ENCODE measurements at regions not wholly inside any gene's neighbourhood (a gene's known extent, or its start where the extent isn't known, plus 50 kb on each side); places are given as distances from the start of the nearest gene placed in this dataset.

DNA sequence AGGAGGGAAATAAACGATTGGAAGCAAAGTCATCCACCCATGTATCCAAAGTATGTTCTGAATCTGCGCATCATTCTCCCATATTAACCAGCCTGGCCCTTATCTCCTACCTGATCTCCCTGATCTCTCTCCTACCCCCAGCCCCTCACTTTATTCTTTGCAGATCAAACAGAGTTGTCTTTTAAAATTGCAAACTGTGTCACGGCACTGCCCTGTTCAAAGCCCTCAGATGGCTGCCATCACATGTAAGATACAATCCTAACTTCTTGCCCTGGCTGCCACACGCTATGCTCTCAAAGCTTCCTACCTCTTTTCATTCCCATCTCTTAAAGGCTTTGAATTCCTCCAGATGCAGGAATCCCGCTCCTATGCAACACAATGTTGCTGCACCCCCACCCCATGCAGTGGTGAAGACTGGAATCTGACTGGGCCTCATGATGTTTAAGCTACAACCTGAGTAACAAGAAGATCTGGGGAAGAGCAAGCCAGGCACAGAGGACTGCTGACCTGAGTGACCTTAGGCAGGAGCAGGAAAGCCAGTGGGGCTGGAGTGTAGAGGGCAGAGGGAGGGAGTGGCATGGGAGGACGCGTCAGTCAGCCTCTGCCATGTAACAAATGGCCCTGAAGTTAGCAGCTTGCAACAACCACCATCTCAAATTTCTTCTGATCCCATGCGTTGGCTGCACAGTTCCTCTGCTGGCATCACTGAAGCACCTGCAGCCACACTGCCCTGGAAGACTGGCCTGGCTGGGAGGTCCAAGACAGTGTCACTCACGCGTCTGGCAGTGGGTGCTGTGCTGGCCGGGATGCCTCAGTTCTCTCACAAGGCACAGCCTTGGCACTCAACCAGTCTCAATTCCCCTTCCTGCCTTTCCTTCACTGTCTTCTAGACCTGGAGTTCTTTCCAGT is 382.8 kb downstream of the BCL11B start:
- no peak for DNase-seq

DNA sequence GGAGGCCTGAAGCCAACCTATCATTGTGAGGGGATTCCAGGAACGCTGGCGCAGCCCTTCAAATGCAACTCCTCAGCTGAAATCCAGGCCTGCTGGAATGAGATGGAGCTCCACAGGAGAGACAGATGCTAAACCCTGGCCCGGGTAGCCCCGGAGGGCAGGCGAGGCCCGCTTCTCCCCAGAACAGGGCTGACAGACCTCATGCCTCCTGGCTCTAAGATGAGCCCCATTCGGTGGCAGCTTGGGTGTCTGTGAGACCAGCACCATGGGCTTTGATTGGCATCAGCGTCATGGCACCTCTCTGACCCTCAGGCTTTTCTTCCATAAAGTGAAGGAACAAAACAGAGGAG is 382.2 kb downstream of the BCL11B start:
- no peak for DNase-seq

DNA sequence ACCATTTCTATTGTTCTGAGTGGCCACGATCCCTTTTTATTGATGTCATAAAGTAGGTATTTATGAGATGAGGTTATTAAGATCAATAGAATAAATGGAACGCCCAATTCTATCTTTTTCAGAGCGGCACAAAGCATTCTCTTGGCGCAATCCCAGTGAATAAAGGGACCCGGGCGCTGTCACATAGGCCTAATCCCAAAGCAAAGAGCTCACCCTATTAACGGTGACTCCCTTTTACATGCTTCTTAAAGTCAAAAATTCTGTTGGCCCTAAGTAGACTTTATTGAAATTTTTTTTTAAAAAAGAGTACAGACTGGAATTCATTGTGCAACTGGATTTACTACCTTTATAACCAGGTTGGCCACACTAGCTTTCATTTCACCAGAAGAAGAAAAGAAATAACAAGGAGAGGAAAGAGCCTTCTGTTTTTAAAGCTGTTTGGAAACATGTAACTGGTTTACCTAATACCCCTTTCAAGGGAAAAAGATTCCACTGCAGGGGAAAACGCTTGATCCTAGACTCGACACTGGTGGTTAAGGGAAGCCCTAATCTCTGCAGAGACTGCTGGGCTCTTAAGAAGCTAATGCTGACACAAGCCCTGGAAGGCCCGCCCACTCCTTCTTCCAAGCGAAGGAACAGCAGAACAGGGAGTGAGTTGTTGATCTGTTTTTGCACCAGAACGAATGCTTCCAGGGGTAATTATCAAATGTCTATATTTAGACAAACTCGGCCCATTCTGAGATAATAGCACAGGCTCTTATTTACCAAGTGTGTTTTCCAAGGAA is 381.2 kb downstream of the BCL11B start:
- DNase-seq, result no peak

DNA sequence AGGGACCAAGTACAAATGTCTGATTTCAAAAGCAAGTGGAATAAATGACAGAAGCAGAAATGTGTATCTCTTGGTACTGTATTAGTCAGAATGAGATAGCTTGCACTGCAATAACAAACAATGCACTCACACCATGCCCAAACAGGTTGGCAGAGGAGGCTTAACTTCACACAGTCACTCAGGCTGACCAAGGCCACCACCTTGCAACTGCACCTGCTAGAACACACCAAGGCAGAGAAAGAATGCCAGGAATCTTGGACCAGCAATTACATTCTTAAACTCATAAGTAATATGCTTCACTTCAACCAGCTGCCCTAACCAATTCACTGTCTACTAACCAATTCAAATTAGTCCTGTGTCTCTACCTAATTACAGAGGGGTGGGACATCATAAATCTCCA is 378.3 kb downstream of the BCL11B start:
- DNase-seq, result no peak

DNA sequence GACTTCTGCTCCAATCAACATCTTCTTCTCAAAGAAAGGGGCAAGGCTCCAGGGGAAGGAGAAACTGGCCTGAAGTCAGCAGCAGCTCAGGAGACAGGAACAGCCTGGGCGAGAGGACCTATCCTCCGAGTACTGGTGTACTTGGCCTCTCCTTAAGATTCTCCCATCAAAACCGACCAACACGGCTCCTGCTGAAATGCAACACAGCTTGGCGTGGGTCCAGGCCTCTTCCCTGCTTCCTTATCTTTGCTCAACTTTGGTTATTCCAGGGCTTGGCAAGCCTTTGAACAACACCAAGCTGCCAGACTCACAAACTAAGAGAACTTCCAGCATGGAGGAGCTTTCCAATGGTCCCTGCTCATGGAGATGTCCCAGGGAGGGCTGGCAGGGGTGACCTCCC is 377.4 kb downstream of the BCL11B start:
- DNase-seq, result no peak

DNA sequence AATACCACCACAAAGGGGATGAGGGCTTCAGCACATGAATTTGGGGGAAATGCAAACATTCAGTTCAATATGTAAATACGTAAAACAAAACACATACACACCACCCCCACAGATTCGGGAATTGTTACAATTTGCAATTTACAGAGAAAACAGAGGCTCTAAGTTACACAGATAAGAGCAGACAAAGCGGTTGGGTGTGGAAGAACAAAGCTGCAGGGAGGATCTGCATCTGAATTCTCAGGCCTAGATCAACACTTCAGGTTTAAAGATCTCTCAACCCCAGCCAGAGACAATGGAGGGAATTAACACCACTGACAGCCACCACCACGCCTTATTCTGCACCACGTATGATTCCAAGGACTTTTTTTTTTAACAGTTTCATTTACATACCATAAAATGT is 375.5 kb downstream of the BCL11B start:
- no peak for DNase-seq

DNA sequence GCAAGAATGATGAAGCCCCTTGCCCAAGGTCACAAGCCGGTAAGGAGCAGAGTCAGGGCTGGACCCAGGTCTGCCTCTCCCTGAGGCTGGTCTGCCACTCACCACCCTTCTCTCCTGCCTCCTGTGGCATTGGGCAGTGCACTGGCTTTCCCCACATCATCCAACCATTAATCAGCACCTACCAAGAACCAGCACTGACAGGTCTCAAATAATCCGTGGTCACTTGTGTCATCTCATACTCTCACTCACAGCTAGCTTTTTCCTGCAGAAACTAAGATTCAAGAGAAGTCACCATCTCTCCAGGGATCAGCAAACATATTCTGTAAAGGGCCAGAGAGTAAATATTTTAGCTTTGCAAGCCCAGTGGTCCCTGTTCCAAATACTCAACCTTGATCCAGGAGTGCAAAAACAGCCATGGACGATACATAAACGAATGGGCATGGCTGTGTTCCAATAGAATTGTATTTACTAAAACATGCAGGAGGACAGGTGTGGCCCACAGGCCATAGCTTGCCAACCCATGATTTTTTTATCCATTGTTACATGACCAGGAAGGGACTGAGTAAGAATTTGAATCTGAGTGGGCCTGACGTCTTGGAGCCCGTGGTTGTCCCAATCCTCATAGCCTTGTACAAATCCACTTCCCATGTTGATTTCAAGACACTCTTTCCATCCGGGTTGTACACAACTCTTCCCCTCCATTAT is 374.2 kb downstream of the BCL11B start:
- no peak for DNase-seq

DNA sequence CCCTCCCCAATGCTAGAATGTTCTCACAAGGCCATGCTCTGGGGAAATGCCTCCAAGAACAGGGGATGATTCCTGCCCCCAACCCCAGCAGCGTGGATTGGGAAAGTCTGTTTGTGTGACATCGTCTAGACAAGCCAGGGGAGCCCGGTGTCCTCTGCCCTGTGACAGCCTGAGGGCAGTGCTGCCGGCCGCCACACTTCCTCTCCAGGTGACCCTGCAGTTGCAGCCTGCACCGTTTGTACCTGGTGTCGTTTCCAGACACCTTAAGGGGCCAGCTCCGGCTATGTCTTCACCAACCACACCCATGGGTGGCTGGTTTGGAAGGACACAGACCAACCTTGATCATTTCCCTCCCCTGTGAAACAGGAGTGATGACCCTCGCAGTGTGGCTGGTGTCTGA is 372.6 kb downstream of the BCL11B start:
- DNase-seq, result no peak

DNA sequence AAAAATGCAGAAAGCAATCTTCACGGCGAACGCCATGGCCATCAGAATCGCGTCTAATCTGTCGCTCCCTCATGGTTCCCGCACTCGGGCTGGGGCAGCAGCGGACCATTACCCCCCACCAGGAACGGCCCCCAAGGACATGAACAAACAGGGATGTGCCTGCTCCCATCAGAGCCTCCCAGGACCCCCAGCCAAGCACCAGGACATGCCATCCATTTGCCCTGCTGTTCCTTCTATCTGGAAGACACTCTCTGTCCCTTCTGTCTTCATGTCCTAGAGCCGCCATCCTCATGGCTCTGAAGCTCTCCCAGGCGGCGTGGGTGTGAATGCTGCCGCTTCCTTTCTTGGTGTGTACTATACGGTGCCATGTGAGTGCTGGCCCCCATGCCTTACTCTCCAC is 371.8 kb downstream of the BCL11B start:
- DNase-seq, result no peak

DNA sequence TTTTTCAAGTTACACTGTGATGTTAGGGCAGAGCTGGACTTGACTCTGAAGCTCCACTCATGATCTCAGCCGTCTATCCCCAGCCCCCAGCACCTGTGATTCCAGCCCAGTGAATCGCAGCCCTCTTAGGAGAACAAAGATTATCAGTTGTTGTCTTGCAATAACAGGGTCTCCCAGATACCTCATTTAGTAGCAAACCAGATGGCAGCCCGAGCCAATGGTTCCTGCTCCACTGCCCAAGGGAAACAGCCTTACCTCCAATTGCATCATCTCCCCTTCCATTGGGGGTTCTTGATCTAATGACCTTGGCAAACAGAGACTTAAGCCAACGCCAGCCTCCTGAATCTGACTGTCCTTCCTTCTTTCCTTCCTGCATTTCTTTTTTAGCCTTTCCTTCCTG is 371.2 kb downstream of the BCL11B start:
- no peak for DNase-seq

DNA sequence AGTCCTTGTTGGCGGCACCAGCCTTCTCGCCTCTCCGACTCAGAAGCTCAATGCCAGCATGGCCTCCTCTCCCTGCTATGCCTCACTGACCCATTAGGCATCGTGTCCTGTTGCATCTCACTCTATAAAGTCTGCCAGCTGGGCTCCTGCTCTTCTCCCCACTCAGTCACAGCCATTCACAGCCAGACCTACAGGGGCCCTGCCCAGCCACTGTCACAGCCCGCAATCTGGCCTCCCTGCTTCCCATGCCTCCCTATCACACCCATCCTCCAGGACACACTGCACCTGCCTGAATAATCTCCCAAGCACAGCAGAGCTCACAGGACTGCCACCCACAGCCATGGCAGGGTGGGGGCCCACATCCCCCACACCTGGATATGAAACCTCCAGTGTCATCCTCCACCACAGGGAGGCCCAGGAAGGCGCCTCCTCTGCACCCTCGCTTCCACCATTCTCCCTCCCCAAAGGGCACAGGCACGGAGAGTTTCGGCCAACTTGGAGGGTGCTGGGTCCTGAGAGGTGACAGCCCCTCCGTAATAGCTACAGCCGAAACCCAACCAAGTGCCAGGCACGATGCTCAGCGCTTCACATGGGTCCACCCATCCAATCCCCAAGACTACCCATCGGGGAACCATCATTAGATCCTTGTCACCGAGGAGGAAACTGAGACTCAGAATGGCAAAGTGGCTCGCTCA is 370.3 kb downstream of the BCL11B start:
- DNase-seq, result no peak

DNA sequence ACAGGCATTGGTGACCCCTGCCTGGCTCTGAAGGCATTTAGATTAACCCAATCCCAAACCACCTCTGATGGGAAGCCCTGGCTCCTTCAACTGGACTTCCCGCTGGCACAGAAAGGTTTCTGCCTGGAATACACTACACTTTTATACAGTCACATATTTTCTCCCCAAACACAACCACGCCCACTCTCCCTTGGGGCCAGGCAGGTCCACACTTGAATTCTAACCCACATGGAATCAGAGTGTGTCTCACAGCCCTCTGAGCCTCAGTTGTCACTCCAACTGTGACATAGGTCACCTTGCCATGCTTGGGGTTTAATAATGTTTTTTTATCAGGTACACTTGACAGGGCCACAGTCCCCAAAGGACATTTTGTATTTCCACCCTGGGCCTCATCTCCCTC is 368.6 kb downstream of the BCL11B start:
- DNase-seq, result no peak

DNA sequence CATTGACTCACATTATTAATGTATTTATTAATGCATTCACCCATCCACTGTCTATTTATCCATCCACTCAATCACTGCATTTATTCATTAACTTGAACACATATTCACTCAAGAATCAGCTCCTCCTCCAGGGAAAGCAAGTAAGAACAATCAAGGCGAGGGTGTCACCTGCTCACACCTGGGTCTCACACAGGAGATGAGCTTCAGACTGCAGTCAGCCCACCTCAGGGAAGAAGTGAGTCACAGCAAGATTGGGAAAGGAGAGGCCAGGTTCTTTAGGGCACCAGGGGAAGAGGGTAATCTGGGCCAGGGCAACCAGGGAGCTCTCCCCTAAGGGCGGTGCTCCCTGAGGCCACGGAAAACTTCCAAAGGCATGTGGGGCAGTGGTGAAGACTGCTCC is 367.3 kb downstream of the BCL11B start:
- no peak for DNase-seq

DNA sequence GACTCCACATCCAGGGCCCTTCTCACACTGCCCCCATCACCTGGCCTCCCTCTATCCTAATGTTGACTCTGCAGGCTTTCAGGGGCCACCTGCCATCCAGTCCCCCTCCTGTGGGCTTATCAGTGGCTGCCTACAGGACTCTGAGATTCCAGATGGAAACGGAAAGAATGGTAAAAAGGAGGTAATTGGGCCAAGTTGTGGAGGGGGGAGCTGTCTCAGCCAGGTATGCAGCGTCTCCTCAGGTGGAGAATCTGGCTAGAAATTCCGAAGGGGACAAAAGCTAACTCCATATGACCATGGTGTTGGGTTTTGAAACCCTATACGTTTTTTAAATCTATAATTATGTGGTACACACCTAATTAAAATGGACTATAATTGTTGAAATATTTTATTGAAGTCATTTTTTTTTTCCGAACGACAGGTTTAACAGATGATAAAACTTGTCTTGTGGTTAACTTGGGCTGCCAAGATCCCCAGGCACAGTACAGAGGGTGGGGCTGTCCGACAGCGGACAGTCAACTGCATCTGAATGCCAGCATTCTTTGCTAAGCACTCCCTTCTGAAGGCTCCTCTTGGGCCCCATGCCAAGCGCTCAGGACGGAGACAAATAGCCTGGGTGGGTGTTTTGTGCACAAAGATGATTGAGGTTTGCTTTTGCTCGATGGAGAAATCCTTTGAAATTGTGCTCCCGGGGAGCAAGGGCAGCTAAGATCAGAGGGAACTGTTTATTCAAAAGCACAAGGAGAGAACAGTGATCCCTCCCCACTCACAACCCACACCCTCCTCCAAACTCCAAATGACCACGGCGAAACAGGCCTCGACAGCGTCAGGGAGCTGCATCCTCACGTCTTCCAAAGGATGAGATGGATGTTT is 365.6 kb downstream of the BCL11B start:
- DNase-seq, result no peak

DNA sequence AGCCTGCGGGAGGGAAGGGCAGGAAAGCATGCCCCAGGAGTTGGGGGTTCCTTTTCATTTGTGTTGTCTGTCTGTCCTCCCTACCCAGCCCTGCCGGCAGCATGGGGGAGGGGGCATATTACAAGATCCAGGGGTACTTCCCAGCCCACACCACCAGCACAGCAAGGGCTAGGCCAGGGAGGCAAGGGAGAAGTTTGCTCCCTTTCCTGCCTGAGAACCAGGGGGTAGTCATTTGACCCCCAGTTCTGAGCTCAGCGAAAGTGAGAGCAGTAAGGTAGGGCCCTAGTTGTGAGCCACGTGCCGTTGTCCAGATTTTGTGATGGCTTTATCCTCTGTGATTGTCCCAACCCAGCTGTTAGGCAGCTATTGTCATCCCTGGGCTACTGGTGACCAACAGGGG is 364.7 kb downstream of the BCL11B start:
- DNase-seq, result no peak

DNA sequence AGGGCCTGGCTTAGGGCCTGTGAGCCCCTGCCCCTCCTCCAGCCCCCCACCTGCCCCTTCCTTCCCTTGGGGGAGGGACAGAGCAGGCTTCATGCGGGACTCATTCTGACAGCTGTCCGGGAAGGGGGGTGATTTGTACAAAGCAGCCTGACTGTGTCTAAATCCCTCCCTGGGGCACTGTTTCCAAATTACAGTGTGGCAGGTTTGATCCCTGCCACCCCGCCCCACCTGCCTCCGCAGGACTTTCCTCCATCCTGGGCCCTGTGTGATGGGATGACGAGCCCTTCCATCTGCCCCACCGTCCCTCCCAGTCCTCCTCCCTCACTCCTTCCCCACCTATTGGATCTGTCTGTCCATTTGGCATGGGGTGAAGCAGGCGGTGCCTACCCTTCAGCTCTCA is 363.9 kb downstream of the BCL11B start:
- DNase-seq, result no peak

DNA sequence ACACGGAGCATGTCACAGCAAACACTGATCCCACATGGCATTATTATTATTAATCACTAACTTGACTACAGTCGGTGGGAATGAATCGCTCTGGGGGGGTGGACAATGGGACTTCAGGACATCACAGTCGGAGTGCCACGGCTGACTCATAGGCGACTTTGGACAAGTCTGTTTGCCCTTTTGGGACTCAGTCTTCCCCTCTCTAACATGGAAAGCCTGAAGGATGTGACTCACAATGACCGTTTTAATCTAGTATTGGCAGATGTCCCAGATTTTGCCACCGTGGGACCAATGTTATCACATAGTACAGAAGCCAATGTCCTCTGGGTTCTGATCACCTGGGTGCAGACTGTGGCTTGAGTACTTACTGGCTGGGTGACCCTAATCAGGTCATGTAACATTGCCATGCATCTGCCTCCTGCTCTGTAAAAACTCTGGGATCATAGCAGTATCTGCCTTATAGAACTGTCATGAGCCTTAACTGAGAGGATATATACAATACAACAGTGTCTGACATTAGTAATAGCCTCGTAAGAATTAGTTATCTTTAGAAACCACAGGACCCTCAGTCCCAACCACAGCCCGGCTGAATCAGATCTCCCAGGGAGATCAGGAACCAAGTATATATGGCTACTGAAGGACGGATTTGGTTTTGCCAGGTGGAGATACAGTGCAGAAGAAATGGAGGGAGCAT is 362.6 kb downstream of the BCL11B start:
- no peak for DNase-seq

DNA sequence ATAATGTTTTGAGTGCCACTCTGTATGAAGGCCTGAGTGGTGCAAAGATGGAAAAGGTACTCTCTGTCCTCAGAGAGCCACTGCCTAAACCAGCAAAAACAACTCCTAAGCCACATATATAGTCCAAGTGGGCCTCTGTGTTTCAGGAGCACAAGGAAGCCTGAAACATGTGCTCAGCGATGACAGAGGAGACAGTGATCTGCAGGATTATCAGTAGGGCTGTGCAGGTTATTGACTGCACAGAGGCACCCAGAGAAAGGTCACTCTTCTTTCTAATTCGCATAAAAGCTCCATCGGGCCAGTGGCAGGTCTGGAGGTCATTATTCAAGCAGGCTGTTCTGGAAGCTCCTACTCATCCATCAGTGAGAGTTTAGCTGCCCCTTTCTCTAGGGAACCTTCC is 361.9 kb downstream of the BCL11B start:
- DNase-seq, result no peak

DNA sequence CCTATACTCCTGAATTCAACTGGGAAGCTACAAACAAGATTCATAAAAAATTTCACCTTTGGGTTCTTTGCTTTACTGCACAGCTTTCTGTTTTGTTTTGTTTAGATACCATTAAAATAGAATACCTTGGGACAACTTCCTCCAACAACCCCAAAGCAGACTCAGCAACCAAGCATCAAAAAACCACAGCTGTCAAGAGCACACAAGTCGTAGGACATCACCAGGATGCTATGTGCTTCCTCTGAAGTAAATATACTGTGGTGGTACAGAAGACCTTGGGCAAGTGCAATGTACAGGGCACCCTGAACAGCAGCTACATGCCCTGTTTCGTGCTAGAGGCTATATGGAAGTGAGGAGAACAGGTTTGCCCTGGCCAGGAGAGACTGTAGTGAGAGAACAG is 359.3 kb downstream of the BCL11B start:
- no peak for DNase-seq

DNA sequence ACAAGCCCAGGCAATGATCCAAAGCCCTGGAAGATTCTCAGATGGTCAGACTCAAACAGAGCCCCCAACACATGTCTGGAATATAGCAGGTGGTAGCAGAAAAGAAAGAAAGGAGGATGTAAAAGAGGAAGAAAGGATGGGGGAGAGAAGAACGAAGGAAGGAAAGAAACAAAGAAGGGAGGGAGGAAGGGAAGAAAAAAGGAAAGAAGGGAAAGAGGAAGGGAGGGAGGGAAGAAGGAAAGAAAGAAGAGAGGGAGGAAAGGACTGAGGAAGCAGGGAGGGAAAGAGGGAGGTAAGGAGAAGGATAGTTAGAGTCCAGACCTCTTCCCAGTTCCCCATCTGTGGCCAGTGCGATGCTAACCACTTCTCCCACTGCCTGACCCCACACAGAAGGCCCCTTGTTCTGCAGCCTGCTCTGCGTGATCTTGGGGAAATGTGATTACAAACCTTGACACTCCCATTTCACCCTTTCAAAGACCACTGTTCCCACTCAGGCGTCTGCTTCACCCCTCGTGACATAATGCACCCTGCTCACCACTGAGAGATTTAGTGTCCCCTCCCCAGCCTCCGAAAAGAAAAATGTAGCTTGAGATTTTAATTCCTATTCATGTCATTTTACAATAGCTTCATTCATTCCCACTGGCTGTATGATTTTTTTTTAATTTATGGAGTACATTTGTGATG is 357.9 kb downstream of the BCL11B start:
- no peak for DNase-seq

DNA sequence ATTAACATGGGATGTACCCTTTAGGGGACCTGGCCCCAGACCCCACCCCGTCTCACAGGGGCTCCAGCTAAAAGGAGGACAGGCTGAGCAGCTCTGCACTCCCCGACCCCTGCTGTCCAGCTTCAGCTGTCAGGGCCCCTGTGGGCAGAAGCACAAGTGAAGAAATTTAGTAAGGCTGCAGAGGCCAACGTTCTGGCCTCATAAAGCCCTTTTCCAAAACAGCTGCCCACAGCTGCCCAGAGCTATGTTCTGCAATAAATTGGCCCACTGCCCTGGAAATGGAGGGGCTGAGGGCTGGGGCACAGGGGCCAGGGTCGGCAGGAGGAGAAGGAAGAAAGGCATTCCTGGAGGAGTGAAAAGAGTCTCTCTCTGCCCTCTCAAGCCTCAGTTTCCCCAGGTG is 357.1 kb downstream of the BCL11B start:
- no peak for DNase-seq
